GM18858 (cell line): ENCODE measurements at regions not wholly inside any gene's neighbourhood (a gene's known extent, or its start where the extent isn't known, plus 50 kb on each side); places are given as distances from the start of the nearest gene placed in this dataset.

Experiments
- ATAC-seq: cut with Tn5 transposase; IDR thresholded peaks from one replicate; pipeline ENCODE4 v1.9.1; 2021; ENCODE audit not compliant: unreplicated experiment

DNA sequence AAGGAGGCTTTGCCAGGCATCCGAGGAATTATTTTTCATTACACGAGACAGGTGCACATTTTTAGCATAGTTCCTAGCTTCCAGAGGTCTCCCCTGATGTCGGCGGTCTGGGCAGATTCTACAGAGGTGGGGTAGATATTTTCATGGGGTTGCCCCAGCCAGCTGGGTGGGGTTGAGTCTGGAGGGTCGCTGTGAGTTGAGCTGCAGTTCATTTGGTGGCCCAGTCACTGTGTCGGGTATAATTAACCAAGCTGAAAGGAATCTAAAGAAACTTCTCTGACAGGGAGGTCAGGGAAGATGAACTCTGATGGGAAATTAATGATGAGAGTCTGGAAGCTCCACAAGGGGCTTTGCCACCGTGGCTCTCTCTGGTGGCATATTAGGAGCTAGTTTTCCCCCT is 233.7 kb upstream of the NAV2 start:
- no peak for ATAC-seq

DNA sequence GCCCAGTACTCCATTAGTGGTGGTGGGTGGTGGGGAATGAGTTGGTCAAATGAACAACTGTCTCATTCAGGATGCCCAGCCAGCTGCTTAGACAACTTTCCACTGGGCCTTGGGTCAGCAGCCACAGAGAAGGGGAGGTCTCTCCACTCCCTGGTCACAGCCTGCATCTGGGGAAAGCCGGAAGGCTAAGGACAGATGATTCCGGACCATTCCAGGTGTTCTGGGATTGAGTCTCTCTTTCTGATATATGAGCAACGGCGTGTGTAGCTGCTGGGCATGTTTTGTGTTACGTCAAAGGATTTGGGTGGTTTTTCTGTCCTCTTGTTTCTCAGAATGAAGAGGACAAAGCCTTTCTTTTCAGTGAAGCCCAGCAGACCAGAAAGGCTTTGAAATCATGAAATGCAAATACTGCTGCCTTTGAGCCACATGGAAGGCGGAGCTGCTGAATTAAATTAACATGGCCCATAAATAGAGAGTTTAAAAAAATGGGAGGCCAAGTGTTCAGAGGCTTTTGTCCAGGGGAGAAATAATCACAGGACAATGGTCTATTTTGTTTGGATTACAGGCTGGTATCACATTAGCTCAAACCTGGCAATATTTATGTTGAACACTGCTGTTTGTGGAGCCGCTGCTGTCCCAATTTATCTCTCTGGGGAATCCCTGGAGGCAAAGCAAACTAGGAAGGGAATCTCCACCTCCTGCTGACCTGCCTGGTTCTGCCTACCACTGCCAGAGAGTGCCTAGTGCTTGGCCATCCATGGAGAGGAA is 234.4 kb upstream of the E2F8 start:
- ATAC-seq, result peak; percentile 79

DNA sequence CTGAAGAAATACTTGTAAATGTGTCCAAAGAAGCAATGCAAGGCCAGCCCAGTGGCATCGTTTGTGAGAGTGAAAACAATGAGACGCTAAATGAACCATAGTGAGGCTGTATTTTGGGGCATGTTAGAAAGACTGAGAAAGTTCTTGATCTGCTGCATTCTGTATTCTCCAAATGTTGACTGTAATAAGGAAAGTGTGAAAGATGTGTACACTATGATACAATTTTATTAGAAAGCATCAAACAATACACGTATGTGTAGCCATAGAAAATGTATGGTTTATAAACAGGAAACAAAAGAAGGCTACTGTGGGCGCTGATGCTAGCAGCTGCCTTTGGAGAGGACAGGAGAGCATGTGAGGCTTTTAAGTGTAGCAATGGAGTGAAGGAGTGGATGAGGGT is 233.5 kb upstream of the E2F8 start:
- ATAC-seq, result no peak

DNA sequence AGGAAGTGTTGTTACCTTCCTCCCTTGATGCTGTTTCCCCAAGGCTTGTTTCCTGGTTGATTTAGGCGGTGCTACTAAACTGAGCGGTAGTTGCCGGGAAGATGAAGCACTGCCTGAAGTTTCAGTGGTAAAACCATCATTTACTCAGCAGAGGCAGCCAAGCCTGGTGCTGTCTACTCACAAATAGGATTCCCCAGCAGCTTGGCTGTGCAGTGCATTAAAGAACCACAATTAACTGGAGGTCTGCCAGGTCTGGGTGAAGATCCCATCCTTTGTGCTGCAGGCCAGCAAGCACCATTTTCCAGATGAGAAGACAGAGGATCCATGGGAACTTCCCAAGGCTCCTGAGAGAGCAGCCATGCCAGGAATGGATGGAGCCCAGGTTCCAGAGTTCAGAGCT is 231.9 kb upstream of the E2F8 start:
- no peak for ATAC-seq

DNA sequence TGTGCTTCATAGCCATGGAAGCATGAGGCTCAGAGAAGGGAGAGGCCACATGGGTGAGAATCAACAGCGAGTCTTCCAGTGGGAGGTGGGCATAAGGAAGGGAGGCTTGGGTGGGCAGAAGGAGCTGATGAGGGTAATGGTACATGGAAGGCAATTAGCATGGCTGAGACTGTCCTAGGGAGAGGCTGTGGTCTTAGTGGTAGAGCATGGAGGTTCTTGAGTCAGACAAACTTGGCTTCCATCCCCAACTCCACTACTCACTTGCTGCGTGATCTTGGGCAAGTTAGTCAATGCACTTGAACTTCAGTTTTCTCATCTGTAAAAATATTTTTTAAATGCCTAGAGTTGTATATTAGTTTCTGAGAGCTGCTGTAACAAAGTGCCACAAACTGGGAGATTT is 227.2 kb upstream of the E2F8 start:
- ATAC-seq, result no peak

DNA sequence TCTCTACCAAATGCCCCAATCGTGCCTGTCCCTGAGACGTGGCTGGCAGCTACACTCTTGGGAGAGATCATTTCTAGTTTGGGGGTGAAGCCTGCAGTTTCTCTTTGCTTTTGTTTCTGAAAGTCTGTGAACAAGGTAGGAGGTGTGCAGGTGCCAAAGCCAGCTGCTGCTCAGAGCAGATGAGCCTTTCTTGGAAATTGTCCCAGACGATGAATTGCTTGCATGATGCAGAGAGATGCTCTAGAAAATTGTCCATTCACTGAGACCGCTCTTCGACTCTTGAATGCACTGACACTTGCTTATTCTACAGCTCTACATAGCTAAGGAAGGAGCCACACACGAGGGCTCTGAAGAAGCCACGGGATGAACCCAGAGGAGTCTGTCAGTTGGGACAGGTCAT is 225.6 kb upstream of the E2F8 start:
- ATAC-seq, result no peak

DNA sequence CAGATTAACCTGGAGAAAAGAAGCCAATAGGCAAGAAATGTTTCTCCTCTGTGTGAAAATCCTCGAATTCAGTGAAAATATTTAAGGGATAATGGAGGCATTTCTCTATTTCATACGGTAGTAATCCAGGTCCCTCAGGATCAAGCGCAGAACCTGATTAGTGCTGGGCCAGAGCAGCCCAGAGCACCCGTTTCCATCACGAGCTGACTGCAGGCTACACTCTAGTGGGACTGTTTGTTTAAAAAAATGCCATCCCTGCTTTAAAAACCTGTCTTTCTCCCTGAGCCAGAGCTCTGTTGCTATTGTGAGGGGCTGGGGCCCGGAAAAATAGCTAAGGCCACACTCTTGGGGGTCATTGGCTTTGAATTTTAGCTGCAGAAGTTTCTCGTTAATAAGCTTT is 223.2 kb upstream of the E2F8 start:
- no peak for ATAC-seq

DNA sequence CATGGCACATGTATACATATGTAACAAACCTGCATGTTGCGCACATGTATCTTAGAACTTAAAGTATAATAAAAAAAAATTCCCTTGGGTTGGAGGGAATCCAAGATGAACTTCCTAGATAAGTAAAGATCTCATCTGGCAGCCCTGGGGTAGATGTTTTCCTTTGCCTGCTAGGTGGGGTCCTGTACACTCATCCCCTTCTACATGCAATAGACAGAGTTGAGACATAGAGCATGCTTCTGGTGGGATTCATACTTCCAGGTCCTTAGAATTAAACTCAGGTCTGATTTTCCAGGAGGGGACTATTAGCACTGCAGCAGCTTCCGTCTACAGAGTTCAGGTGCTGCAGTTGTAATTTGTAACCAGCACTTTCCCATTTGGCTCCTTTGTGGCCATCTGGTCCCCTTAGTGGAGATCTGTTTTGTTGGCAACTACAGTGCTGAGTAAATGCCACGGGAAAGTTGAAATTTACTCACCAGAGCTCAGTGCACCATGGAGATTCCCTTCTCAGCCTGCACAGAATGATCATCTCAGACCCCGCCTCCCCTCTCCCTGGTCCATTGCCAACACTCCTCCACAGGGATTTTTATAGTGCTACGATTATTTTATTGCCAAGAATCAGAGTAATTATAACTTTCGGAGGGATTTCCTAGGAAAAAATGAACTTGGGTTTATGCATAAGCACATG is 220.1 kb upstream of the E2F8 start:
- ATAC-seq, result no peak

DNA sequence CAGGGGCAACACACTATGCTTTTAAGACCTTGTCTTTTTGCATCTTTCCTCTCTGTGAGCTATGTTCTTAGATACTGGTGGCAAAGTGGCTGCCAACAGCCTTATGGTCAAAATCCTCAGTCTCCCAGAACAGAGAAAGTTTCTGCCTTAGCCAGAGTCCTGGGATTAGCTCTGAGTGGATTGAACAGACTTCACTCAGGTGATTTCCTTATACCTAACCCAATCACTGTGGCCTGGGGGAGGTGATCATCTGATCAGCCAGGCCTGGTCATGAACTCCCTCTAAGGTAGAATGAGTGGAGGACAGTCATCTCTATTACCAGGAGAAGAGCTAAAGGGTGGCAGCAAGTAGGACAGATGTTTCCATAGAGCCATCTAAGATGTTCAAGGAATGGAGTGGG is 218.5 kb upstream of the E2F8 start:
- ATAC-seq, result no peak

DNA sequence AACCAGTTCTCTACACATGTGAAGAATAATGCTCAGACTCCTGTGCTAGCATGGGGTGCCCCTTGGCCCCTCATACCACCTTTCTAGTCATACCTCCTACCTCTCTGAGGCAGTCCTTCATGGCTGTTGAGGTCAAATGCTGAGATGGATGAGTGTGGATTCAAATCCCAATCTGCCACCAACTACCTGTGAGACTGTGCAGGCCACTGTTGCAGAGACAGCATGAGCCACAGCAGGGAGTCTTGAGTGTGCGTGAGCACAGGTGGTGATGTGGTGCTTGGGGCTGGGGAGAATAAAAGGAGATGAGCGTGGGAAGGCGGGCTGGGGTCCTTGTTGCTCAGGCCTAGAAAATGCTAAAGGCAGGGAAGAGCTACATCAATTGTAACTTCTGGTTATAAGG is 218.0 kb upstream of the E2F8 start:
- no peak for ATAC-seq

DNA sequence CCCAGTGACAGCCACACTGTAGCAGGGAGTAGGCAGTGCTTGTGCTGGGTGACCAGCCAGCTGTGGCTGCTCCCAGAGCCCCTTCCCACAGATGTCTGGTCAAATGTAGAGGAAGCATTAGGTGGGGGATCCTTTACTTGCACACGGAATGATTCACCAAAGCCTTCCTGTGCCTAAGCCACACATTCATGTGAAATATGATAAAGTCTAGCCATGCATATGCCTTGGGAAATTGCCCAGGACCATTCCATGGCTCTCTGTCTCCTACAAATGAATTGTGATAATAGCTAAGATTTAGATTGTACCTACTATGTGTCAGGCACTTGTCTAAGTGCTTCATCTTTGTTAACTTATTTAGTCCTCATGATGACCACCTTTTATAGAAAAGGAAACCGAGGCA is 217.5 kb upstream of the E2F8 start:
- no peak for ATAC-seq

DNA sequence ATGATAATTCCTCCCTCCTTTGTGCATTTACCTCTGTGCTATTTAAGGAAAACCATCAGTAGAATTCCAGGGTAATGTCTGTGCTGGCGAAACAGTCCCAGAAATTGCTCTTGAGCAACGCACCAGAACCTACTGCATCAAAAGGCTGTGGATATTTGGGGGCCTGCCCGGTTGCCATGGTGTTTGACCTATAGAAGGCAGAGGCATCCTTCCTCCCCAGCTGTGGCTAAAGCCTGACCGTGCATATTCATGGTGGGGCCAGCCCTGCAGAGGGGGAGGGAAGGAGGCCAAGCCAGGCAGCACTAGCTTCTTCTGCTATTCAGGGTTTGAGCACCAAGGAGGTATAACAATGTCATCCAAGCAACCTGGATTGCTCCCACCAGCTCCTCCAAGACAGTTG is 215.0 kb upstream of the E2F8 start:
- ATAC-seq, result no peak

DNA sequence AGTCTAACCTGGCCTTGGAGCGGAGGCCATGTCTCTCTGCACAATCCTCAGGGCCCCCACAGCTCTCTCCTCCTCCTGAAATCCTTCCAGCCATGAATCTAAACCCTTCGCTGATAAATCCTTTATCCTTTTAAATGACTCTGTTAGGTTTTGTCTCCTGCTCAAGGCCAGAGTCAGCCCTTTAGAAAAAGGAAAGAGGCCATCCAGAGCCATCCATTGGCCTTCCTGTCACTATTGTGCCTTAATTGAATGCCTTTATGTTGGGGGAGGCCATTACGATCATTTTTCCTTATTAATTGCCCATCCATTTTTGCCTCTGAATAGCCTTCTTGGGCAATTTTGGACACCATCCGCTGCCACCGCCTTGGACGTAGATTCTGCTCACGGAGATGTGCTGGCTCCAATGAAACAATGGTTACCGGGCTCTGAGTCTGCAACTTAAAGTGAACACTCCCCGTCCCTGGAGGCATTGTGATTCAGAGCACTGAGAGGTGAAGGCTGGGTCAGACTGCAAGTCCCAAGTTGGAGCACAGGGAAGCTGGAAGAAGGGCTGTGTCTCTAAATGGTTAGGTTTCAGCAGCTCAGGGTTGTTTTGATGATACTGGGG is 213.0 kb upstream of the E2F8 start:
- no peak for ATAC-seq

DNA sequence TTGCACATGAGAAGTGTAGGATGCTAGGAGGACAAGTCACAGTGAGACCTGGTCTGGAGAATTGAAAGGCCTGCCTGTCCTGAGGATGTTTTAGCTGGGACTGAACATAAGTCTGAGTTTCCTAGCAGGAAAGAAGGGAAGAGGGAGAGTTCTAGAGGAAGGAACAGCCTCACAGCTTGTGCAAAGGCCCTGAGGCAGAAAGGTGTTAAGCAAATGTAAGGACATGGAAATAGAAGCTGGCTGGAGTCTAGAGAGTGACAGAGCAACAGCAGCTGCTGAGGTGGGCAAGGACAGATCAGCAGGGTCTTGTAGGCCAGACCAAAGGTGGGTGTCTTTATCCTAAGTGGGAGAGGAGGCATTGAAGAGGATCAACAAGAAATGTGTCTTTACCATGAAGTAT is 210.9 kb upstream of the E2F8 start:
- no peak for ATAC-seq

DNA sequence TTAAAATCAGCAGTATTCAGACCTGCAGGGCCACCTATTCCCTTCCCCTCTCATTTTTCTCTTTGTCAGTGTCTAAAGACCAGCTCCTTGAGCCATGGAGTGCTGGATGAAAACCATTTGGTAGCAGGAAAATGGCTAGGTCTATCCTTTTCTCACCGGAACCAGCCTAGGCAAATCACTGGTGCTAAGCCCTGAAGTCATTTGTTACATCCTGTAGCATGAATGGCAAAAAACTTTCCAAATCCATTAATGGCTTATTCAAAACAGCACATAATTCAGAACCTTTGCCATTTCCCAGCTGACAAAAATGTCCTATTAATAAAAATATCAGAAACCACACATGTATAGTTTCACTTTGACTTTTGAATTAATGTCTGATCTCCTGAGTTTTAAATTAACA is 209.5 kb upstream of the E2F8 start:
- no peak for ATAC-seq

DNA sequence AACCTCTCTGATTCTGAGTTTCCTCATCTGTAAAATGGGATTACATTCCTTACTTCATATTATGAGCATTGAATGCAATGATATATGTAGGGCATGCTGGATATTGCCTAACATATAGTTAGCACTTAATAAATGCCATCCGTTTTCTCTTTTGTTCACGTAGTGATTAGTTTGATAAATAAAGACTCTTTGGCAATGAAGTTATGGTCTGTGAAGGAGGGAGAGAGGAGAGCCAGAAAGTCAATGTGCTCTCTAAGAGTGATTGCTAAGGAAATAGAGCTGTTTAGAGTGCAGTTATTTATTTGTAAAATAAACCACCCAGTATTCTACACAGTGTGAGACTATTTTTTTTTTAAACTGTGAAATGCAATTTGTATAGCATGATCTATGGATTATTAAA is 207.9 kb upstream of the E2F8 start:
- ATAC-seq, result no peak

DNA sequence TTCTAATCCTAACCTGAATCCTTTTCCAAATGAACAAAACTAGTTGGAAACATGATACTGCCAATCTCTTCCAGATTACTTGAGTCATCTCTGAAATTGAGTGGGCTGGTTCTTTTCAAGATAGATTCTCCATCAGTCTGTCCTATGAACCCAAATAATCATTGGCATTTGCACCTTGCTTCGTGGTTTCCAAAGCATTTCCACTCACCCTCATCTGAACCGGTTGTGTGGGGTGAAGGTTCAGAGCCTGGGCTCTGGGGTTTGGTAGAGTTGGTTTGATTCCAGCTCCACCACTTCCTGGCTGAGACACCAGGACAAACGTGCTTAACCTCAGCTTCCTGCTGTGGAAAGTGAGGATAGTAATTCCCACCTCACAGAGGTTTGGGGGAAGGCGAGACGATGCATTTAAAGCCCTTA is 206.4 kb upstream of the E2F8 start:
- no peak for ATAC-seq

DNA sequence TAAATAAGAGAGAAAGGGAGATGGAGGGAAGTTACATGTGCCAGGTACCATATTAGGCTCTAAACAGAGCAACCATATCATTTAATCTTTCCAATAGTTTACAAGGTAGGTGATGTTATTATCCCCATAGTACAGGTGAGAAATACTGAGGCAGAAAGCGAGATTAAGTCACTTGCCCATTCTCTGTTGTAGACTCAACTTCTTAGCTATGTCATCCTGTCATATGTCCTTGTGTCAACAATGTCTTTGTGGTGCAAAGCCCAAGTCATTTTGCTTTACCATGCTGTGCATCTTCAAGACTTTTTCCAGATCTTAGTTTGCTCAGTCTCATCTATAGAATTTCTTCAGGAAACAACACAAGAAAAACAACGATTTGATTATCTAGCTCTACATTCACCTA is 205.0 kb upstream of the E2F8 start:
- ATAC-seq, result no peak

DNA sequence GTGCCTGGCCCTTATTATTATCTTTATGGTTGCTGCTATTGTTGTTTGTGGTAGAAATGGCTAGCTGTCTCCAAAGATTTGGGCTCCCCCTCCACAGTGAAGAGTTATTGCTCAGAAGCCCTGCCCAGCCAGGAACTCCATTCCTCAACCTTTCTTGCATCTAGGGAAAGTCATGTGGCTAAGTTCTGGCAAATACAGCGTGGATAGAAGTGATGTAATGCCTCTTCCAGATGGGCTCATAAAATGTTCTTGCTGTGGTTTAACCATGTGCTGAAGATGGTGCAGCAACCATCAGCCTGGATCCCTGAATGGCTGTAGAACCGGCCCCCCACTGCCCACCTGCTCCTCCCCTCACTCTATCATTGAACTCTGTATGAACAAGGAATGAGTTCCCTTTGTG is 203.5 kb upstream of the E2F8 start:
- no peak for ATAC-seq

DNA sequence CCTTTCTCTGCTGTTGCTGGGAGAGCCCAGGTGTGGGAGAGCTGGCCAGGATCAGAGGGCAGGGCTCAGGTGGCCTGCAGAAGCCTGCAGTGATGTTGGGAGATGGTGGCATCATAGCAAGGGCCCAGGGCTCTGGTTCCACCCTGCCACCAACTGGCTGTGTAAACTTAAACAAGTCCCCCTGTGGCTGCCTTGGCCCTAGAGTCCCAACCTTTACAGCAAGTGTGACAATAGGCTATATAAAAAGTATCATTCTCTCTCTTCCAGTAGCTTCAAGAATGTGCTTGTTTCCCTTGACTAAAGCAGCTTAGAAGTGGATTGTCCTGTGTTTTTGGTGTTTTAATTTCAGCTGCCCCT is 201.8 kb upstream of the E2F8 start:
- no peak for ATAC-seq

DNA sequence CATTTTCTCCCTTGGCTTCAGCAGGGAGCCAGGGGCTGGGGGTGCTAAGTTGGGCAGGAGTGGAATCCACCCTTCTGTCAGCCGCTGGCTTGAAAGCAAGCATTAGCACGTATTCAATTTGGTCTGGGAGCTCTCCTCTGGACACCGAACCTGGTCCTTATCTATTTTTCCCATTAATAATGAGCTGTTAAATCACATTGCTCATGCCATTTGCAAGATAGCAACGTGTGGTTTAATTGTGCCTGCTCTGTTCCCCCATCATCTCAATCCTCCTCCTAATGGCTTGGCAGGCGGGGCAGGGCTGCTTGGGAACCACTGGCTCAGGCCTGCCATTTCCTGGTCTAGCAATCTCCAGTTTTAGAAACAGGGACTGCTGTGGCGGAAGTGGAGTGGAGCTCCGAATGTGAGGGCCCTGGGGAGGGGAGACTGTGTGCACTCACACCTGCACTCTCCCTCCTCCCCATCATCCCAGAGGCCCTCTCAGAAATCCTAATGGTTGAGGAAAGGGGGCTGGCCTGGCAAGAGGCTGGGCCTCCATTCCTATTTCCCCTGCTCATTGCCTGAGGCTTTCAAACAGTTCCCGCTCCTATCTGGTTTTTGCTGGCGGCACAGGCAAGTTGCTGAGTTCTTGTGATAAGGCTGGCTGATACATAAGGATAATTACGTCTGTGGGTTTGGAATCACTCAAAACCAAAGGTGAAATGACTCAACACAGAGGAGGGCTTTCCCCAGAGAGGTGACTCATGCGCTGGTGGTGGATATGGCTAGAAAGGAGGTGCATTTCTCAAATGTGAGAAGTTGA is 201.2 kb upstream of the E2F8 start:
- ATAC-seq, result peak; percentile 95

DNA sequence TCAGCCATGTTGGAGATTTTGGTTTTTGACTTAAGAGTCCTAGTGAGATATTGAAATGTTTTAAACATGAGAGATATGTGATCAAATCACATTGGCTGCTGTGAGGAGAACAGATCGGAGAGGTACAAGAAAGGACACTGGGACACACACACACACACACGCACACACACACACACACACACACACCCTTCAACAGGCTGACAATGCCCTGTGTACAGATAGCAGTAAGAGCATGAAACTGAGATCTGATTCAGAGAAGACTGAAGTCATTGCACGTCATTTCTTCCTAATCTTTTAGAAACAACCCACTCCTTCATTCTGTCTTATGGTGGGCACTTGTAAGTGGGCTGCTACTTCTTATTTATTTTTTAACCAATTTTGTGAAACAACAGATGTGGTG is 200.5 kb upstream of the E2F8 start:
- ATAC-seq, result no peak
